GM19025 (cell line): ENCODE measurements at regions not wholly inside any gene's neighbourhood (a gene's known extent, or its start where the extent isn't known, plus 50 kb on each side); places are given as distances from the start of the nearest gene placed in this dataset.

Experiments
- ATAC-seq: cut with Tn5 transposase; IDR thresholded peaks from one replicate; pipeline ENCODE4 v1.9.1; 2021; ENCODE audit warnings: mild to moderate bottlenecking, low read depth, moderate library complexity; ENCODE audit not compliant: unreplicated experiment

GRCh38 chr19:31992750-31993149 lies 352.7 kb upstream of the ZNF507 start:
- ATAC-seq, result no peak

- no peak for ATAC-seq
Measured at GRCh38 chr19:31995546-31995945, 349.9 kb upstream of the ZNF507 start.

GRCh38 chr19:32010071-32010470 lies 335.3 kb upstream of the ZNF507 start:
- no peak for ATAC-seq

- no peak for ATAC-seq
Measured at GRCh38 chr19:32012206-32012605, 333.2 kb upstream of the ZNF507 start.

- no peak for ATAC-seq
Measured at GRCh38 chr19:32012886-32013631, 332.4 kb upstream of the ZNF507 start.

GRCh38 chr19:32017176-32017953 lies 328.0 kb upstream of the ZNF507 start:
- ATAC-seq, result no peak

GRCh38 chr19:32018014-32018413 lies 327.4 kb upstream of the ZNF507 start:
- ATAC-seq, result no peak

GRCh38 chr19:32020538-32020937 lies 324.9 kb upstream of the ZNF507 start:
- no peak for ATAC-seq

GRCh38 chr19:32022044-32022640 lies 323.3 kb upstream of the ZNF507 start:
- no peak for ATAC-seq

- no peak for ATAC-seq
Measured at GRCh38 chr19:32022731-32023563, 322.5 kb upstream of the ZNF507 start.

- no peak for ATAC-seq
Measured at GRCh38 chr19:32023564-32023832, 321.9 kb upstream of the ZNF507 start.

- ATAC-seq, result no peak
Measured at GRCh38 chr19:32029235-32029634, 316.2 kb upstream of the ZNF507 start.

- no peak for ATAC-seq
Measured at GRCh38 chr19:32032561-32032960, 312.8 kb upstream of the ZNF507 start.

- no peak for ATAC-seq
Measured at GRCh38 chr19:32035626-32036025, 309.8 kb upstream of the ZNF507 start.

- no peak for ATAC-seq
Measured at GRCh38 chr19:32038021-32038920, 307.1 kb upstream of the ZNF507 start.

GRCh38 chr19:32038961-32039360 lies 306.4 kb upstream of the ZNF507 start:
- ATAC-seq, result no peak

GRCh38 chr19:32039440-32039839 lies 306.0 kb upstream of the ZNF507 start:
- ATAC-seq, result no peak

GRCh38 chr19:32040236-32040635 lies 305.2 kb upstream of the ZNF507 start:
- no peak for ATAC-seq

- no peak for ATAC-seq
Measured at GRCh38 chr19:32041681-32042292, 303.6 kb upstream of the ZNF507 start.
